Skin of body (tissue), 1 donor: ENCODE measurements at regions not wholly inside any gene's neighbourhood (a gene's known extent, or its start where the extent isn't known, plus 50 kb on each side); places are given as distances from the start of the nearest gene placed in this dataset.
"Not testable (repeated sequence)": the region's sequence is repeated elsewhere in the genome, so short reads cannot be mapped to it uniquely, and the experiment has no call there.

ENCODE experiments used
- DNase-seq: peaks from one replicate; lab custom pipeline; 2025; lab: John Stamatoyannopoulos, UW

DNA sequence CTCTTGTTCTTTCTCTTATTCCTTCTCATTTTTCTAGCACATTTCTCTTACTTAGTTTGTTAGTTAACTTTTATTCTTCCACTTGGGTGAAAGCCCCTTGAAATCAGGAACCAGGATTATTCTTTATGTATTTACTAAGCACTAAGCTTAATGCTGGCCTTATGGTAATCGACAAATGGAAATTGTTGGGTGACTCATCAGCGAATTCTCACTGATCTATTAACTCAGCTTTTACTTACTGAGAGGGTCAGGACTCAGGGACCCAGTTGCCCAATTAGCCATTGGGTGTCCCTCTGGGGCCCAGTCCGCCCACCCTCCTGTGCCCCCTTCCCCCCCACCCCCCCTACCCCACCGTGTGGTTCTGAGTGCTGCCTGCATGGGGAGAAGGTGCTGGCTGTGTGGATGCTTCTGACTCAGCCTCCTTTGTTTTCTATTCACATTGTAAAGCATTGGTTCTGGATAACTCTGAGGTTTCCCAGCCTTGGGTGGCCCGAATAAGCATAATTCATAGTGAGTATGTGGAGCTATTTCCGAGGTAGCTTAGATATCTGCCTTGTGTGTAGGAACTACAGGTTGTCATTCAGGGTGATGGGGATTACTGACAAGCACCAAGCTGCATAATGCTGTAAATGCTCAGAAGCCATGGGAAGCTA is 240.9 kb downstream of the FGF9 start:
- DNase-seq, result no peak

GRCh38 chr13:21913010-21913409 is 242.1 kb downstream of the FGF9 start:
- no peak for DNase-seq

- DNase-seq, result no peak
These were observed 246.5 kb downstream of the FGF9 start for GRCh38 chr13:21917086-21918015.

GRCh38 chr13:21920802-21921201 is 249.9 kb downstream of the FGF9 start:
- DNase-seq, result not testable (repeated sequence)

- DNase-seq, result no peak
These were observed 254.1 kb downstream of the FGF9 start for GRCh38 chr13:21924958-21925357.

- DNase-seq, result no peak
These were observed 254.8 kb downstream of the FGF9 start for GRCh38 chr13:21925720-21926119.

- no peak for DNase-seq
These were observed 258.5 kb downstream of the FGF9 start for GRCh38 chr13:21929400-21929799.

DNA sequence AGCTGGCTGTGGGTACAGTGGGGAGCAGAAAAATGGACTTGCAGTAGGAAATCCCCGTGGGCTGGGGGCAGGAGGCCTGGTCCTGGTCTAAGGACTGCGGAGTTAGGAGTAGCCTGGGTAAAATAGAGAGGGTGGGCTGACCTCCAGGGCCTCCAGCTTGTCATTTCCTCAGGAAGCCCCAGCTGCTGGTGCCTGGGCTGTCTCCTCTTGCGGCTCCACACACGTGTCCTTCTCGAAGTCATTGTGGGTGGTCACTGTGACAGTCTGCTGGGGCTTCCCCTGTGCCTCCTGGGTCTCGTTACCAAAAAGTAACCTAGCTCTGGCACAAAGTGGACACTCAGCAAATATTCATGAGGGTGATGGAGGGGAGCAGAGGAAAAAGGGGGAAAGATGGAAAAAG is 259.7 kb downstream of the FGF9 start:
- no peak for DNase-seq

DNA sequence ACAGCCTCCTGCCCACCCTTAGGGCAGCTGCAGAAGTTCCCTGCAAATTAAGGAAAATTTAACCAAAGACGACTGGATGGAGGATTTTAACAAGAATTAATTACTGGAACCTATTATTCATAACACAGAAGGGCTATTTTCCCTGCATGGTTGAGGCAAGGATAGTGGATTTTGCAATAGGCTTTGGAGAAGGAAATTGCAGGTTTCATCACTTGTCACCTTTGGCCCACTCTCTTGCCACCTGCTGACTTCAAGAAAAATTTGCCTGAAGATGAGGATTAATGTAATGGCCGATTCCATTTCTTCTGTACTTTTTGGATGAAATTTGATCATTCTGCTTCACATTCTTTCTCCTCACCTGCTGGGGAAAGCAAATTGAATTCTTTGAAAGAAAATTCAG is 261.7 kb downstream of the FGF9 start:
- no peak for DNase-seq

GRCh38 chr13:21932996-21933395 is 262.1 kb downstream of the FGF9 start:
- DNase-seq, result no peak

DNA sequence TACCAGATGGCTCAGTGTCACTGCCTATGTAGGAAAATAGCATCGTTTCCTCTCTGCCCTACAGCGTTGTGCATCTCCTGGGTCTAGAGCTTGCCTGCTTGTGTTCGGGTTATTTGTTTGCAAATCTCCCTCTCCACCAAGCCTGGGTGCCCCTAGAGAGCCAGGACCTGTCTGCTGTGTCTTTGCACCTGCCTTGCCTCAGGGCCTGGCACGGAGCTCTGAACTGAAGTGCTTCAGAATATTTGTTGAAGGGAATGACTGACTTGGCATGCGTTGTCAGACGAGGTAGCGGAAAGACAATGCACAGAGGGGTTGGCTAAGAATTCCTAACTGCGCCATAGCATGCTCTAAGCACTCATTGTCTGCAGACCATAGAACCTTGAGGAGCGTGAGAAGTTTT is 263.4 kb downstream of the FGF9 start:
- no peak for DNase-seq

GRCh38 chr13:21936674-21937073 is 265.8 kb downstream of the FGF9 start:
- no peak for DNase-seq

GRCh38 chr13:21938168-21938567 is 267.3 kb downstream of the FGF9 start:
- no peak for DNase-seq

GRCh38 chr13:21938636-21939035 is 267.8 kb downstream of the FGF9 start:
- no peak for DNase-seq

GRCh38 chr13:21942061-21942460 is 271.2 kb downstream of the FGF9 start:
- no peak for DNase-seq

- DNase-seq, result no peak
These were observed 273.7 kb downstream of the FGF9 start for GRCh38 chr13:21944610-21945009.

GRCh38 chr13:21945195-21945594 is 274.3 kb downstream of the FGF9 start:
- DNase-seq, result no peak

DNA sequence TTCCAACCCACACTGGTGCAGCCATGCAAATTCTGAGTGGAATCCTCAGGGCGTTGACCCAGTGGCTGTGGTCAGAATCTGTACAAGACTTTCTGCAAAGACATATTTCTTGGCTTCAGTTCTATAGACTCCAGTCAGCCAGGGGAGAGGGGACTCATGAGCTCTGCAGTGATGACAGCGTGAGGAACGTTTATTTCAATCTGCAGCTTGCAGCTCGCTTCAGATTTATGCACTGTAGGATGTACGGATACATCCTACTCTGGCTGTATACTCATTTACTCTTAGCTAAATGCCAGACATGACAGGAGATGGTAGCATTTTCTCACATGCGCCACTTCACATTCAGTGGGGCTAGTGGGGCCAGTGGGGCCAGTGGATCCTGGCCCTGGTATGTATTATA is 276.1 kb downstream of the FGF9 start:
- no peak for DNase-seq

DNA sequence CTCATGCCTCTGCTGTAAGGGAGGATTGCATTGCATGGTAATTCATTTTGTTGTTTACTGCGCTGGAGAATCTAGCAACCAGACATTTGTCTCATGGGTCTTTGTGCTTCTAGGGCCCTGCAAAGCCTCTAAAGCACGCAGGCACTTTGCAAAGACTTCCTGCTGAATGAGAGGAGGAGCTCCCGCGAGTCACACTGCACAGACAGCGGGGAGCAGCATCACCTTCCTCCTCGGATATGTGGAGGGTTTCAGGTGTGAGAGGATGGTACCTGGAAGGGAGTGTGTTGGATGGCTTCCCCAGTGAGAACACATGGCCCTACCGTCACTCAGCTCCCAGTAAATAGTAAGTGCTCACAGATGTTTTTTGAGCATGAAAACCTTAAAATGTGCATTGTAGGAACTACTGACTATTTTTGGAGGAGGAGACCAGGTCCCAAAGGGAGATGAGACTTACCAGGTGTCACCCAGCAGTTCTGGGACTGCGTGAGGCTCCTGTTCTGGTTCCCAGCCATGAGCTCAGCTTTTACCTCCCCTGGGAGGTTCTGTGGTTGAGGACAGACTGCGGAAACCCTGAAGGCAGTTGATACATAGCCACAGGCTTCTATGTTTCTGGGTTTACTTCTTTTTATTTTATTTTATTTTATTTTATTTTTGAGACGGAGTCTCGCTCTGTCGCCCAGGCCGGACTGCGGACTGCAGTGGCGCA is 278.0 kb downstream of the FGF9 start:
- no peak for DNase-seq

GRCh38 chr13:21949818-21950429 is 279.1 kb downstream of the FGF9 start:
- no peak for DNase-seq

DNA sequence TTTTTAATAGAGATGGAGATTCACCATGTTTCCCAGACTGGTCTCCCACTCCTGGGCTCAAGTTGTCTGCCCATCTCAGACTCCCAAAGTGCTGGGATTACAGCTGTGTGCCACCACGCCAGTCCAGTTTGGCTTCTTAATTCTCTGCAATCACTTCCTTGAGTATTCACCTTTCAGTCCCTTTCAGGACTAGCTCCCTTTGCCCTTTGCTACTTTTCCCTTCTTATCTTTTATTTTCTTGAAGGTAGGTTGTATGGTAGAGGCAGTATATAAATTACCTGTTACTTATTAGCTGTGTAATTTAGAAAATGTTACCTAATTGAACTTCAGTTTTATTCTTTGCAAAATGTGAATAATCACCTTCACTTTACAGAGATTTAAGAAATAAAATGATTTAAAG is 285.8 kb downstream of the FGF9 start:
- no peak for DNase-seq

DNA sequence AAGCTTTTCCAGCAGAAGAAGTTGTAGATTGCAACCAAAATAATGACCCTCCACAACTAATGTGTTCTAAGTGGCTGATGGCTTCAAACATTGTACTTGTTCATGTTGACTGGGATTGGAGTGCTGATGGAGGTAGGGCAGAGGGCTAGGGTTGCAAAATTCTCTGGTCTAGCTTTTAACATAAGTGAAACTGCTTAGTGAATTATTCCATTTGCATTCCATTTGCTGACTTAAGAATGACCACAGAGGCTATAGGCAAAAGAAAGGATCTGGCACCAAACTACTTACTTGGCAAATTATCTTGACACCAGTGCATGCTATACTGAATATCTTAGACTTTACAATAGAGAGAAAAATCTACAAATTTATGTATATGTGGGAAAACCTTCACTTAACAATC is 287.0 kb downstream of the FGF9 start:
- no peak for DNase-seq
